HepG2 (cell line): ENCODE measurements at regions not wholly inside any gene's neighbourhood (a gene's known extent, or its start where the extent isn't known, plus 50 kb on each side); places are given as distances from the start of the nearest gene placed in this dataset.
"Not testable (repeated sequence)": the region's sequence is repeated elsewhere in the genome, so short reads cannot be mapped to it uniquely, and the experiment has no call there.

ENCODE experiments used
- ATAC-seq: fragments of 200-7000 bp; cut with Tn5 transposase; 3 replicates; pipeline ENCODE4 v1.9.1; 2020; ENCODE audit warnings: mild to moderate bottlenecking, moderate library complexity
- BruUV-seq: library from RNA; stranded (reverse); fragments of 400-500 nt; replicated peaks from 2 replicates; lab custom pipeline; 2021; lab: Mats Ljungman, UMichigan
- CTCF ChIA-PET: fragments of 300-600 bp; formaldehyde crosslinking; extraction: SDS; loops from one replicate; lab custom pipeline; 2021; ENCODE audit warnings: low total read pairs, inconsistent platforms, low intra/inter-chr PET ratio; lab: Yijun Ruan, JAX
- POLR2A ChIA-PET: fragments of 350-600 bp; sonication (Branson Sonifier 250); formaldehyde crosslinking; loops from one replicate; lab custom pipeline; 2020; ENCODE audit warnings: antibody characterized with exemption, inconsistent platforms; lab: Yijun Ruan, JAX
- DNase-seq: peaks from one replicate; pipeline ENCODE4 v3.0.0-alpha.2; 2015; ENCODE audit warnings: low spot score
- FAIRE-seq: peaks from 3 replicates; lab custom pipeline; 2011; peaks lifted over from hg19 to GRCh38; lab: Jason Lieb, UNC
- H2AFZ ChIP-seq: one replicate; pipeline ENCODE4 v1.6.1; 2011; ENCODE audit warnings: low read length, inconsistent platforms
- H3K27ac ChIP-seq: fragments of 300-600 bp; 3 replicates; pipeline ENCODE4 v1.8.0; 2011; ENCODE audit warnings: mixed run types, mild to moderate bottlenecking, mixed read lengths, low read length, inconsistent platforms; ENCODE audit not compliant: insufficient read depth; ENCODE audit errors: extremely low read length
- H3K27me3 ChIP-seq, 2 experiments: fragments of 200-600 bp in 1 of 2; 2 replicates in 1 of 2; 3 replicates in 1 of 2; pipeline versions ENCODE4 v1.6.0 to v1.8.0; 2011; ENCODE audit warnings: low read length in 2 of 2, mild to moderate bottlenecking in 2 of 2, moderate library complexity in 2 of 2, inconsistent platforms in 1 of 2; ENCODE audit not compliant: insufficient read depth in 2 of 2, control insufficient read depth in 1 of 2
- H3K36me3 ChIP-seq, 2 experiments: fragments of 200-600 bp in 1 of 2; replicated peaks in 1 of 2; 2 replicates in 1 of 2; 3 replicates in 1 of 2; pipeline versions ENCODE4 v1.5.1 to v1.8.0; 2011; ENCODE audit warnings: low read length in 2 of 2, inconsistent platforms in 1 of 2; ENCODE audit not compliant: insufficient read depth in 2 of 2, control insufficient read depth in 1 of 2
- H3K4me1 ChIP-seq: 2 replicates; pipeline ENCODE4 v1.5.1; 2012; ENCODE audit warnings: low read length, inconsistent platforms; ENCODE audit not compliant: insufficient read depth
- H3K4me2 ChIP-seq: 2 replicates; pipeline ENCODE4 v1.6.0; 2011; ENCODE audit warnings: low read depth, low read length, inconsistent platforms
- H3K4me3 ChIP-seq, 3 experiments: fragments of 200-600 bp in 1 of 3; sonication (generic), shearing (Covaris generic) in 1 of 3; replicated peaks in 1 of 3; 2 replicates each; pipeline ENCODE4 v1.5.1; 2011 to 2016; ENCODE audit warnings: low read length in 3 of 3, inconsistent platforms in 2 of 3, low read depth in 2 of 3, mild to moderate bottlenecking in 2 of 3, control low read depth in 1 of 3, mixed read lengths in 1 of 3; ENCODE audit not compliant: insufficient read depth in 1 of 3
- H3K79me2 ChIP-seq: one replicate; pipeline ENCODE4 v1.6.1; 2011; ENCODE audit warnings: low read length, inconsistent platforms; ENCODE audit not compliant: insufficient read depth
- H3K9ac ChIP-seq: 2 replicates; pipeline ENCODE4 v1.6.0; 2011; ENCODE audit warnings: mild to moderate bottlenecking, low read depth, low read length, inconsistent platforms; ENCODE audit not compliant: insufficient read depth
- H3K9me3 ChIP-seq: 2 replicates; pipeline ENCODE4 v1.5.1; 2012; ENCODE audit warnings: mild to moderate bottlenecking, low read length
- H4K20me1 ChIP-seq: 2 replicates; pipeline ENCODE4 v1.6.0; 2011; ENCODE audit warnings: inconsistent platforms, mild to moderate bottlenecking, low read length, moderate library complexity; ENCODE audit not compliant: insufficient read depth
- WGBS: methylation state at CpG from one replicate; pipeline ENCODE4 v1.1.6; 2017; ENCODE audit warnings: low lambda C conversion rate; 5-methylcytosine and 5-hydroxymethylcytosine counted together
- in situ Hi-C: cut with HindIII; loops from 2 replicates; pipeline ENCODE4 v1.10.0; 2017; ENCODE audit warnings: low pct_unique_long_range_greater_than_20kb; ENCODE audit not compliant: extremely low pct_ligation_motif_present
- intact Hi-C: fragments of 100-400 bp; cut with micrococcal nuclease; formaldehyde crosslinking; loops from one replicate; pipeline ENCODE4 v1.10.0; 2022; ENCODE audit not compliant: unreplicated experiment

GRCh38 chr2:111602259-111602658 is 281.7 kb downstream of the ANAPC1 start:
- WGBS: 50% methylated on average over 3 of the region's 7 CpGs
- DNase-seq, H3K9me3 ChIP-seq, intact Hi-C loops, ATAC-seq, BruUV-seq, H3K79me2 ChIP-seq, H3K9ac ChIP-seq, H3K27ac ChIP-seq, CTCF ChIA-PET, H3K27me3 ChIP-seq, H3K4me1 ChIP-seq, H3K4me3 ChIP-seq, H3K36me3 ChIP-seq, in situ Hi-C loops, POLR2A ChIA-PET, FAIRE-seq, H3K4me2 ChIP-seq, H2AFZ ChIP-seq, H4K20me1 ChIP-seq: not testable (repeated sequence)

GRCh38 chr2:111605798-111606197 is 278.2 kb downstream of the ANAPC1 start:
- POLR2A ChIA-PET, H3K4me1 ChIP-seq, intact Hi-C loops, in situ Hi-C loops, H3K9ac ChIP-seq, H4K20me1 ChIP-seq, DNase-seq, H2AFZ ChIP-seq, CTCF ChIA-PET, H3K27ac ChIP-seq, ATAC-seq, FAIRE-seq, H3K79me2 ChIP-seq, H3K4me3 ChIP-seq, H3K9me3 ChIP-seq, H3K27me3 ChIP-seq, H3K36me3 ChIP-seq, H3K4me2 ChIP-seq, BruUV-seq: not testable (repeated sequence)
- WGBS: 86% methylated on average over 7 of the region's 11 CpGs

- BruUV-seq, H3K9me3 ChIP-seq, intact Hi-C loops, POLR2A ChIA-PET, H2AFZ ChIP-seq, H3K27ac ChIP-seq, H3K27me3 ChIP-seq, DNase-seq, H3K4me3 ChIP-seq, ATAC-seq, H3K4me2 ChIP-seq, H3K79me2 ChIP-seq, FAIRE-seq, H3K9ac ChIP-seq, H3K36me3 ChIP-seq, CTCF ChIA-PET, H4K20me1 ChIP-seq, in situ Hi-C loops, H3K4me1 ChIP-seq: not testable (repeated sequence)
- WGBS: 100% methylated on average over 1 of the region's 1 CpG
Measured at GRCh38 chr2:111606632-111607031, 277.4 kb downstream of the ANAPC1 start.

GRCh38 chr2:111609146-111609844 is 274.7 kb downstream of the ANAPC1 start:
- in situ Hi-C loops, H3K9ac ChIP-seq, BruUV-seq, H3K36me3 ChIP-seq, intact Hi-C loops, CTCF ChIA-PET, H3K27ac ChIP-seq, H3K4me1 ChIP-seq, DNase-seq, FAIRE-seq, H3K27me3 ChIP-seq, H2AFZ ChIP-seq, H3K79me2 ChIP-seq, H3K4me2 ChIP-seq, H3K9me3 ChIP-seq, H4K20me1 ChIP-seq, ATAC-seq, H3K4me3 ChIP-seq, POLR2A ChIA-PET: not testable (repeated sequence)
- WGBS: 53% methylated on average over 2 of the region's 5 CpGs
